ENCODE measurements at regions not wholly inside any gene's neighbourhood (a gene's known extent, or its start where the extent isn't known, plus 50 kb on each side); places are given as distances from the start of the nearest gene placed in this dataset.
"Not testable (repeated sequence)": the region's sequence is repeated elsewhere in the genome, so short reads cannot be mapped to it uniquely, and the experiment has no call there.

DNA sequence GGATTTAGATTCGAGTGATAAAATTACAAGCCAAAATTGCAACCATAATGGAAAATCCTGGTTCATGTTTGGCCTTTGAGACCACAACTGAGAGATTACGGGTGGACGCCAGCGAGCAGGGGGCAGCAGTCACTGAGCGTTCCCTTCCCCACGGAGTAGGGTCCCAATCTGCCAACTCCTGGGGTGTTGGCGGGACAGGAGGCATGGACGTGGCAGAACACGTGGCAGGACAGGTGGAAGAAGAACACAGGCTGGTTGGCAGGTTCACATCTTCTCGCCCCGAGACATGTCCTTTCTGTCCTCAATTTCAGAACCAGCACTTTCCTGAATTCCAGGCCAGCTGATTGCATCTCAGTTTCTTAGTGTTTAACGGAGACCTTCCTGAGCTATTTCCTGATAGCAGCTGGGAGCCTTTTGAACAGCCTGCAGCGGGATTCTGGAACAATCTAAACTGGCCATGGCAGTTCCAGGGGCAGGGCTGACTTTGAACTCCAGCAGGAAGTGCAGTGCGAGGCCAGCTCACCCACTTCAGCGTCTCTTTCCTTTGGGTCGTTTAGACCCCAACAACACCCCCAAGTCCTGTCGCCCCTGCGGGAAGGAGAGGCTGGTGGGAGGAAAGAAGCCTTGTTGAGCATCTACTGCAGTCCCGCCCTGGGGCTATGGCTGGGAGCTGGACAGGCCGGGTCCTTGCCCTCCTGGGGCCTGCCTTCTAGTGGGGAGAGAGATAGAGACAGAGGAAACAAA is 159.1 kb upstream of the FOXF1 start:
- DNase-seq (ENCODE audit: low read depth) = no peak
- TF ChIP-seq, protein P1, sequence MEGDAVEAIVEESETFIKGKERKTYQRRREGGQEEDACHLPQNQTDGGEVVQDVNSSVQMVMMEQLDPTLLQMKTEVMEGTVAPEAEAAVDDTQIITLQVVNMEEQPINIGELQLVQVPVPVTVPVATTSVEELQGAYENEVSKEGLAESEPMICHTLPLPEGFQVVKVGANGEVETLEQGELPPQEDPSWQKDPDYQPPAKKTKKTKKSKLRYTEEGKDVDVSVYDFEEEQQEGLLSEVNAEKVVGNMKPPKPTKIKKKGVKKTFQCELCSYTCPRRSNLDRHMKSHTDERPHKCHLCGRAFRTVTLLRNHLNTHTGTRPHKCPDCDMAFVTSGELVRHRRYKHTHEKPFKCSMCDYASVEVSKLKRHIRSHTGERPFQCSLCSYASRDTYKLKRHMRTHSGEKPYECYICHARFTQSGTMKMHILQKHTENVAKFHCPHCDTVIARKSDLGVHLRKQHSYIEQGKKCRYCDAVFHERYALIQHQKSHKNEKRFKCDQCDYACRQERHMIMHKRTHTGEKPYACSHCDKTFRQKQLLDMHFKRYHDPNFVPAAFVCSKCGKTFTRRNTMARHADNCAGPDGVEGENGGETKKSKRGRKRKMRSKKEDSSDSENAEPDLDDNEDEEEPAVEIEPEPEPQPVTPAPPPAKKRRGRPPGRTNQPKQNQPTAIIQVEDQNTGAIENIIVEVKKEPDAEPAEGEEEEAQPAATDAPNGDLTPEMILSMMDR (IDR thresholded peaks at IDR 0.05; ENCODE audit: insufficient read depth, low read depth, low read length) = no peak
- no peak overlapping the region for H3K4me3 ChIP-seq (ENCODE audit: low read depth, low read length)

DNA sequence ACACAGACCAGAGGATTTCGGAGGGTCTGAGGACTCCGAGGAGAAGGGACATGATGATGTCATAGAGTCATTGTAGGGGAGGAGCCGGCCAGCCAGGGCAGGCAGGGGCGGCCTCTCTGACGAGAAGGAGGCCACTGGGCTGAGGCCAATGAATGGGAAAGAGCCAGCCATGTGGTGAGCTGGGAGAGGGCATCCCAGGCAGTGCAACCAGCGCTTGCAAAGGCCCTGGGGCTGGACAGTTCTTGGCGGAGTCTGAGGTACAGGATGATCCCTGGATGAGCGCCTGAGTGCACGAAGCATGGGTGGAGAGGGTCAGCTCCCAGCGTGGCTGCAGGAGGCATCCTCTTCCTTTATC is 158.6 kb upstream of the FOXF1 start:
- not testable (repeated sequence) for H3K4me3 ChIP-seq (ENCODE audit: low read depth, low read length); DNase-seq (ENCODE audit: low read depth)

DNA sequence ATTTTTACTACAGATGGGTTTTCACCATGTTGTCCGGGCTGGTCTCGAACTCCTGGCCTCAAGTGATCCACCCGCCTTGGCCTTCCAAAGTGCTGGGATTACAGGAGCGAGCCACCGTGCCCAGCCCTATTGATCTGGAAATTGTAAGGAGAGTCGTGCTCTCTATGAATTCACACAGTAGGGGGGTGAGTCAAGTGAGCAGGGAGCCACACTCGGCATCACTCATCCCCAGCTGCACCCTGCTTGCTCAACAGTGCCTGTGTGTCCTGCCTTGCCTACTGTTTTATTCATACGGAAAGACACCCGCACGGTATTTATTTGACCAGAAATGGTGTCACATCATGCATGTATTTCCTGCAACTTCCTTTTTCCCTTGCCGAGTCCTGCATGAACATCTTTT is 157.2 kb upstream of the FOXF1 start:
- no peak for DNase-seq (ENCODE audit: low read depth)
- no peak overlapping the region for H3K4me3 ChIP-seq (ENCODE audit: low read depth, low read length)

DNA sequence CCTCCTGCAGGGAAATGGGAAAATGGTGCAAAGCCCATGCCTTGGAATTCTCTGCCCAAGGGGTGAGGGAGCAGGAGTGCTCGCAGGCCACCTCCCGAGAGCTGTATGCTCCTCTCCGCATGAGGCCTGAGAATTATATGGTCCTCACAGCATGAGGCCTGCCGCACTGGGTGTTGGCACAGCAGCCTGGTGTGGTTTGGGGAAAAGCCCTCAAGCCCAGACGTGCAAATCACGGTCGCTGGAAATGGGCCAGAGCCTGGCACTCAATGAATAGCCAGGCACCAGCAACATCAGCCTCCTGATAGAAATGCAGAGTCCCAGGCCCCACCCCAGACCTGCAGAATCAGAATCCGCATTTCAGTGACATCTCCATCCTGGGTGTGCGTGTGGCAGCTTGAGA is 156.4 kb upstream of the FOXF1 start:
- no peak overlapping the region for H3K4me3 ChIP-seq (ENCODE audit: low read depth, low read length)
- DNase-seq (ENCODE audit: low read depth) = no peak
- TF ChIP-seq, protein P1 (IDR thresholded peaks at IDR 0.05; ENCODE audit: insufficient read depth, low read depth, low read length) = no peak

More for the DNA sequence above, 157.2 kb upstream of the FOXF1 start:
- TF ChIP-seq, protein P1 (IDR thresholded peaks at IDR 0.05; ENCODE audit: insufficient read depth, low read depth, low read length) = no peak

DNA sequence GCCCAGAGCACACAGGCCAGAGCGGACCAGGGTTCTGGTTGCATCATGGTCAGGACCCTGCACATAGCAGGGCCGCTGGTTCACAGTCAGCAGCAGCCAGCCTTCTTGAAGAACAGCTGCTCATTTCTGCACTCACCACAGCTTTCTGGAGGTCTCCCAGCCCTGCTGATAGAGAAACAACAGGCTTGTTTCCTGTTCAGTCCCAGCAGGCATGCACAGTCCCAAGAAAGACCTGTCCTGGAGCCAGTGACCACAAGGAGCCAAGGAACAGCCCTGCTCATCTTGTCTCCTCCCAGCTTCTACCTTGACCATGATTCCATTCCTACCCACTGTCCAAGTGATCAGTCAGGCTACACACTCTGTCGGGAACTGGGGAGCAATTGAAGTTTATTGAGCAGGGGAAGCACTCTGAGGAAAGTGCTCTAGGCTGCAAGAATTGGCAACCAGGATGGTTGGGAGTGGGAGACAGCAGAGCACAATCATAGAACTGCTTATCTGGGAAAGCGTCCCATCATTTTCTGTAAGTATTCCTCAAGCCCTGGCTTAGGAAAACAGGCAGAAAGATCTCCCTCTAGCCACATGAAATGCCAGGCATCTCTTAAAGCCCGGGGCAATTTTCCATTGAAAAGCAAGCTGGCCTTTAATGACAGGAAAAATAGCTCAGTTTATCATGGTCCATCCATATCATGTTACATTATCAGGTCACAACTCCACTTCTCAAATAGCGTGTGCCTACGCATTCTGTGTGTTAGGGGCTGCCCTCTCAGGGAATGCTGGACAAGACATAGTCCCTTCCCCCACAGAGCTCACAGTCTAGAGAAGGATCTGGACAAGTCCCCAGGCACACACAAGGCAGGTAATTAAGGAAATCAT is 155.4 kb upstream of the FOXF1 start:
- no peak overlapping the region for H3K4me3 ChIP-seq (ENCODE audit: low read depth, low read length)
- DNase-seq (ENCODE audit: low read depth) = peak; percentile 47

DNA sequence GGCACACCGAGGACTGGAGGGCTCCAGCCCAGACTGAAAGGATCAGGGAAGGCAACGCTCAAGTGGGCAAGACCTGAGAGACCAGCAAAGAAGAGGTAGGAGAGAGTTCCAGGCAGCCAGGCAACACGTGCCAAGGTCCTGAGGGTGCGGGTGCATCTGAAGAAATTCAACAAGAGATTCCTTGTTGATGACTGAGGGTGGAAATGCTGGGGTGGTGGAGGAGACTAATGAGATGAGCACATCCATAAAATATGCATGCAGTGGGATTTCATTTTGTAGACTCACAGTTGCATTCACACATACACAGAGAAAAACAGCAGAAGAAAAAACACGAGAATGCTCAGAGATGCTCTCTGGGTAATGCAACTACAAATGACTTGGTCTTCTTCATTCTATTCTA is 154.8 kb upstream of the FOXF1 start:
- H3K4me3 ChIP-seq (ENCODE audit: low read depth, low read length) = no peak overlapping the region
- TF ChIP-seq, protein P1 (IDR thresholded peaks at IDR 0.05; ENCODE audit: insufficient read depth, low read depth, low read length) = no peak
- DNase-seq (ENCODE audit: low read depth) = peak; percentile 56

More for the DNA sequence above, 155.4 kb upstream of the FOXF1 start:
- TF ChIP-seq, protein P1 (IDR thresholded peaks at IDR 0.05; ENCODE audit: insufficient read depth, low read depth, low read length) = no peak

DNA sequence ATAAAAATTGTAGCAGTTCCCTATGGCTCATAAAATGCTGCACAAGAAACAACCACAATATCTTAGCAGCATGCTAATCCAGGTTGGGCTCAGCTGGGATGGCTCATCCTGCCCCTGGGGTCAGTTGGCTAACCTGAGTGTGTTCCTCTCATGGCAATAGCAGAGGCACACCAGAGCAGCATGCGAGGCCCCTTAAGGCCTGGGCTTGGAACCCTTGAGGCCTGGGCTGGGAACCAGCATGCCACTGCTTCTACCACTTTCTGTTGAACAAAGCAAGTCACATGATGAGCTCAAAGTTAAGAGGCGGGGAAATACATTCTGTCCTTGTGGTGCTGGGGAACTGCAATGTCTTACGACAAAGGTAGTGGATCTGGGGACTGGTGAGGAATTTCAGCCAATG is 154.4 kb upstream of the FOXF1 start:
- DNase-seq (ENCODE audit: low read depth) = no peak
- no peak overlapping the region for H3K4me3 ChIP-seq (ENCODE audit: low read depth, low read length)
- TF ChIP-seq, protein P1 (IDR thresholded peaks at IDR 0.05; ENCODE audit: insufficient read depth, low read depth, low read length) = no peak

All from fibroblast of villous mesenchyme (primary cell).